ENCODE measurements at regions not wholly inside any gene's neighbourhood (a gene's known extent, or its start where the extent isn't known, plus 50 kb on each side); places are given as distances from the start of the nearest gene placed in this dataset.
"Not testable (repeated sequence)": the region's sequence is repeated elsewhere in the genome, so short reads cannot be mapped to it uniquely, and the experiment has no call there.

GRCh38 chr1:148361427-148362215, 121.5 kb downstream of the PPIAL4G start:
- in situ Hi-C loops (cut with HindIII; ENCODE audit: extremely low pct_ligation_motif_present, low pct_unique_long_range_greater_than_20kb); FAIRE-seq; H3K4me3 ChIP-seq (replicated peaks in 1 of 3; ENCODE audit: insufficient read depth in 1 of 3, low read depth in 2 of 3, low read length in 3 of 3); H3K4me1 ChIP-seq (ENCODE audit: insufficient read depth, low read length); H3K27me3 ChIP-seq (ENCODE audit: control insufficient read depth in 1 of 2, insufficient read depth in 2 of 2, low read length in 2 of 2); BruUV-seq (replicated peaks); DNase-seq (ENCODE audit: low spot score); POLR2A ChIA-PET; H3K27ac ChIP-seq (ENCODE audit: extremely low read length, insufficient read depth, low read length); H3K79me2 ChIP-seq (ENCODE audit: insufficient read depth, low read length); H2AFZ ChIP-seq (ENCODE audit: low read length); H4K20me1 ChIP-seq (ENCODE audit: insufficient read depth, low read length); H3K9me3 ChIP-seq (ENCODE audit: low read length); CTCF ChIA-PET (ENCODE audit: low intra/inter-chr PET ratio, low total read pairs); H3K9ac ChIP-seq (ENCODE audit: insufficient read depth, low read depth, low read length); H3K4me2 ChIP-seq (ENCODE audit: low read depth, low read length); intact Hi-C loops (cut with micrococcal nuclease; ENCODE audit: unreplicated experiment); H3K36me3 ChIP-seq (replicated peaks in 1 of 2; ENCODE audit: control insufficient read depth in 1 of 2, insufficient read depth in 2 of 2, low read length in 2 of 2); ATAC-seq: not testable (repeated sequence)
- WGBS (ENCODE audit: low lambda C conversion rate), result 72% methylated on average over 17 of the region's 34 CpGs
- 0 out of 2 replicates have a peak, but pooled peaks have one; percentile 15 for TF ChIP-seq CTCF (CRISPR knock-in tag; IDR thresholded peaks at IDR 0.05)

GRCh38 chr1:148357037-148357436, 126.1 kb downstream of the PPIAL4G start:
- H3K9me3 ChIP-seq (ENCODE audit: low read length), result no peaks in the 10 kb centered on the region
- no peak for ATAC-seq
- no peaks in the 10 kb centered on the region for H3K36me3 ChIP-seq (replicated peaks in 1 of 2; ENCODE audit: control insufficient read depth in 1 of 2, insufficient read depth in 2 of 2, low read length in 2 of 2)
- ChIA-PET CTCF (ENCODE audit: low intra/inter-chr PET ratio, low total read pairs) (no interaction called here), POLR2A (no interaction called here)
- no peaks in the 10 kb centered on the region for H3K4me1 ChIP-seq (ENCODE audit: insufficient read depth, low read length)
- H3K27ac ChIP-seq (ENCODE audit: extremely low read length, insufficient read depth, low read length), result no peak overlapping the region
- no TSS peak for BruUV-seq (replicated peaks)
- DNase-seq (ENCODE audit: low spot score), result no peak
- no peaks in the 10 kb centered on the region for H4K20me1 ChIP-seq (ENCODE audit: insufficient read depth, low read length)
- FAIRE-seq, result no peak
- TF ChIP-seq ZNF160 (CRISPR knock-in tag; IDR thresholded peaks at IDR 0.05) (no peak), ZNF136 (CRISPR knock-in tag; IDR thresholded peaks at IDR 0.05; ENCODE audit: low read depth) (no peak), ZNF816 (CRISPR knock-in tag; IDR thresholded peaks at IDR 0.05; ENCODE audit: borderline replicate concordance) (no peak), SMARCE1 (IDR thresholded peaks at IDR 0.05; ENCODE audit: borderline replicate concordance) (no peak), AGO2 (optimal IDR thresholded peaks at IDR 0.05; ENCODE audit: low read depth, low read length) (no peak), HMGXB4 (CRISPR knock-in tag; IDR thresholded peaks at IDR 0.05; ENCODE audit: borderline replicate concordance in 1 of 2, low read depth in 1 of 2) (no peak), SOX6 (IDR thresholded peaks at IDR 0.05) (no peak), SOX6 (CRISPR knock-in tag; IDR thresholded peaks at IDR 0.05) (no peak), ZNF564 (CRISPR knock-in tag; IDR thresholded peaks at IDR 0.05) (no peak), AKAP8 (CRISPR knock-in tag; IDR thresholded peaks at IDR 0.05) (no peak), NFKBIZ (CRISPR knock-in tag; IDR thresholded peaks at IDR 0.05) (no peak), DNMT3B (CRISPR knock-in tag; conservative IDR thresholded peaks at IDR 0.05) (no peak)
- no peak overlapping the region for H2AFZ ChIP-seq (ENCODE audit: low read length)
- no peaks in the 10 kb centered on the region for H3K79me2 ChIP-seq (ENCODE audit: insufficient read depth, low read length)
- H3K27me3 ChIP-seq (ENCODE audit: control insufficient read depth in 1 of 2, insufficient read depth in 2 of 2, low read length in 2 of 2), result peaks cover 0 to 4% of the 10 kb centered on the region in 2 experiments; a peak in 2 of 5 replicates
- no peak overlapping the region for H3K4me2 ChIP-seq (ENCODE audit: low read depth, low read length)
- intact Hi-C loops (cut with micrococcal nuclease; ENCODE audit: unreplicated experiment), result no loop called here
- in situ Hi-C loops (cut with HindIII; ENCODE audit: extremely low pct_ligation_motif_present, low pct_unique_long_range_greater_than_20kb), result no loop called here
- no peak overlapping the region for H3K4me3 ChIP-seq (replicated peaks in 1 of 3; ENCODE audit: insufficient read depth in 1 of 3, low read depth in 2 of 3, low read length in 3 of 3)
- H3K9ac ChIP-seq (ENCODE audit: insufficient read depth, low read depth, low read length), result no peak overlapping the region
- WGBS (ENCODE audit: low lambda C conversion rate), result 0% methylated on average over 1 of the region's 1 CpG
